CD14-positive monocyte (primary cell): ENCODE measurements at regions not wholly inside any gene's neighbourhood (a gene's known extent, or its start where the extent isn't known, plus 50 kb on each side); places are given as distances from the start of the nearest gene placed in this dataset.

ENCODE experiments used
- DNase-seq, 3 donors: peaks; one replicate each; pipeline ENCODE4 v3.0.0-alpha.2; 2011 to 2022
- H2AFZ ChIP-seq: 2 replicates; pipeline ENCODE4 v1.6.0; 2012; ENCODE audit warnings: mild to moderate bottlenecking, low read depth, low read length, inconsistent platforms; ENCODE audit not compliant: insufficient read depth, poor library complexity, severe bottlenecking
- H3K27ac ChIP-seq, 2 donors: 1 replicate in 1 of 2; 2 replicates in 1 of 2; pipeline ENCODE4 v1.5.1; 2012 to 2013; ENCODE audit warnings: low read length in 2 of 2, control low read depth in 1 of 2, inconsistent platforms in 1 of 2, low read depth in 1 of 2, mild to moderate bottlenecking in 1 of 2
- H3K27me3 ChIP-seq, 2 donors: one replicate each; pipeline versions ENCODE4 v1.6.0 to v1.6.1; 2011 to 2013; ENCODE audit warnings: low read length in 2 of 2; ENCODE audit not compliant: control insufficient read depth in 2 of 2, insufficient read depth in 2 of 2
- H3K36me3 ChIP-seq, 2 donors: replicated peaks in 1 of 2; 1 replicate in 1 of 2; 2 replicates in 1 of 2; pipeline versions ENCODE4 v1.5.1 to v1.6.1; 2012 to 2013; ENCODE audit warnings: low read length in 2 of 2, control low read depth in 1 of 2, inconsistent platforms in 1 of 2, mild to moderate bottlenecking in 1 of 2; ENCODE audit not compliant: insufficient read depth in 2 of 2, control insufficient read depth in 1 of 2
- H3K4me1 ChIP-seq, 2 donors: 1 replicate in 1 of 2; 2 replicates in 1 of 2; pipeline versions ENCODE4 v1.5.1 to v1.6.1; 2012 to 2013; ENCODE audit warnings: low read length in 2 of 2, control low read depth in 1 of 2, inconsistent platforms in 1 of 2, mild to moderate bottlenecking in 1 of 2, moderate library complexity in 1 of 2; ENCODE audit not compliant: insufficient read depth in 2 of 2, control insufficient read depth in 1 of 2
- H3K4me2 ChIP-seq: replicated peaks from 2 replicates; pipeline ENCODE3; 2012; ENCODE audit warnings: low read length, moderate library complexity, mild to moderate bottlenecking; ENCODE audit not compliant: poor library complexity, severe bottlenecking; ENCODE audit errors: extremely low read depth
- H3K4me3 ChIP-seq, 3 experiments: fragments of 200-600 bp in 1 of 3; sonication (generic) in 1 of 3; replicated peaks in 1 of 3; 1 replicate in 2 of 3; 2 replicates in 1 of 3; pipeline ENCODE4 v1.5.1; 2011 to 2013; ENCODE audit warnings: low read length in 3 of 3, mild to moderate bottlenecking in 3 of 3, control low read depth in 2 of 3, low read depth in 2 of 3, inconsistent platforms in 1 of 3, moderate library complexity in 1 of 3
- H3K79me2 ChIP-seq: 2 replicates; pipeline ENCODE4 v1.6.0; 2012; ENCODE audit warnings: mild to moderate bottlenecking, control low read depth, inconsistent platforms, low read length, moderate library complexity; ENCODE audit not compliant: insufficient read depth
- H3K9ac ChIP-seq: 2 replicates; pipeline ENCODE4 v1.6.0; 2017; ENCODE audit warnings: low read length, mild to moderate bottlenecking; ENCODE audit not compliant: insufficient read depth, poor library complexity, severe bottlenecking
- H3K9me3 ChIP-seq, 2 donors: replicated peaks in 1 of 2; 1 replicate in 1 of 2; 2 replicates in 1 of 2; pipeline versions ENCODE4 v1.5.1 to v1.6.1; 2012 to 2013; ENCODE audit warnings: low read length in 2 of 2, control low read depth in 1 of 2; ENCODE audit not compliant: control insufficient read depth in 1 of 2, insufficient read depth in 1 of 2
- H4K20me1 ChIP-seq: 2 replicates; pipeline ENCODE4 v1.6.0; 2012; ENCODE audit warnings: mild to moderate bottlenecking, low read length, control low read depth, moderate library complexity; ENCODE audit not compliant: insufficient read depth
- H3K27ac Mint-ChIP-seq, 7 donors: one replicate each; pipeline ENCODE4 v1.8.0; 2020; ENCODE audit warnings: mild to moderate bottlenecking in 7 of 7, mixed read lengths in 7 of 7, moderate library complexity in 6 of 7, inconsistent platforms in 2 of 7
- H3K27me3 Mint-ChIP-seq, 3 donors: one replicate each; pipeline ENCODE4 v1.8.0; 2021 to 2022; ENCODE audit warnings: low read depth in 3 of 3, mild to moderate bottlenecking in 3 of 3, mixed read lengths in 3 of 3, moderate library complexity in 3 of 3, inconsistent platforms in 1 of 3
- H3K36me3 Mint-ChIP-seq, 2 donors: one replicate each; pipeline ENCODE4 v1.8.0; 2020; ENCODE audit warnings: mixed read lengths in 2 of 2, inconsistent platforms in 1 of 2, mild to moderate bottlenecking in 1 of 2
- H3K4me1 Mint-ChIP-seq: one replicate; pipeline ENCODE4 v1.8.0; 2020; ENCODE audit warnings: mild to moderate bottlenecking, mixed read lengths
- H3K4me3 Mint-ChIP-seq, 2 donors: one replicate each; pipeline ENCODE4 v1.8.0; 2020; ENCODE audit warnings: mild to moderate bottlenecking in 2 of 2, mixed read lengths in 2 of 2, moderate library complexity in 1 of 2
- H3K9me3 Mint-ChIP-seq, 7 donors: one replicate each; pipeline ENCODE4 v1.8.0; 2020 to 2022; ENCODE audit warnings: mixed read lengths in 7 of 7, mild to moderate bottlenecking in 6 of 7, moderate library complexity in 6 of 7, inconsistent platforms in 2 of 7
- CTCF ChIP-seq: fragments of 200-600 bp; IDR thresholded peaks from one replicate; pipeline ENCODE4 v1.8.0; 2022; ENCODE audit warnings: antibody characterized with exemption, mild to moderate bottlenecking
- WGBS: methylation state at CpG from one replicate; pipeline ENCODE4 v1.1.5; 2013; ENCODE audit warnings: missing lambda C conversion rate; ENCODE audit not compliant: insufficient coverage; 5-methylcytosine and 5-hydroxymethylcytosine counted together
- intact Hi-C, 2 donors: fragments of 100-400 bp; cut with micrococcal nuclease; formaldehyde crosslinking; loops; one replicate each; pipeline versions ENCODE4 v1.15.0 to v1.15.1; 2023

- no peak for TF ChIP-seq CTCF
- Mint-ChIP-seq H3K4me3 (no peak overlapping the region), H3K27me3 (peaks cover 0 to 3% (median 1%) of the 10 kb centered on the region in 3 donors), H3K4me1 (peaks cover 3% of the 10 kb centered on the region), H3K27ac (no peak overlapping the region), H3K9me3 (peaks cover 0 to 7% (median 2%) of the 10 kb centered on the region in 7 donors), H3K36me3 (no peaks in the 10 kb centered on the region)
- H2AFZ ChIP-seq: no peak overlapping the region
- no peak overlapping the region for H3K9ac ChIP-seq
- WGBS: no CpG with 5 or more reads among the region's 2 CpGs
- no peaks in the 10 kb centered on the region for H3K79me2 ChIP-seq
- no peaks in the 10 kb centered on the region for H4K20me1 ChIP-seq
- H3K4me3 ChIP-seq: no peak overlapping the region
- no peak overlapping the region for H3K4me2 ChIP-seq
- intact Hi-C loops: no loop called here
- DNase-seq: no peak
- H3K27ac ChIP-seq: no peak overlapping the region
- H3K4me1 ChIP-seq: no peaks in the 10 kb centered on the region
- peaks cover 0 to 4% of the 10 kb centered on the region in 2 donors for H3K27me3 ChIP-seq
- no peaks in the 10 kb centered on the region for H3K9me3 ChIP-seq
- no peaks in the 10 kb centered on the region for H3K36me3 ChIP-seq
Observed at GRCh38 chr2:204037286-204037685, 100.7 kb downstream of the ICOS start.

DNA sequence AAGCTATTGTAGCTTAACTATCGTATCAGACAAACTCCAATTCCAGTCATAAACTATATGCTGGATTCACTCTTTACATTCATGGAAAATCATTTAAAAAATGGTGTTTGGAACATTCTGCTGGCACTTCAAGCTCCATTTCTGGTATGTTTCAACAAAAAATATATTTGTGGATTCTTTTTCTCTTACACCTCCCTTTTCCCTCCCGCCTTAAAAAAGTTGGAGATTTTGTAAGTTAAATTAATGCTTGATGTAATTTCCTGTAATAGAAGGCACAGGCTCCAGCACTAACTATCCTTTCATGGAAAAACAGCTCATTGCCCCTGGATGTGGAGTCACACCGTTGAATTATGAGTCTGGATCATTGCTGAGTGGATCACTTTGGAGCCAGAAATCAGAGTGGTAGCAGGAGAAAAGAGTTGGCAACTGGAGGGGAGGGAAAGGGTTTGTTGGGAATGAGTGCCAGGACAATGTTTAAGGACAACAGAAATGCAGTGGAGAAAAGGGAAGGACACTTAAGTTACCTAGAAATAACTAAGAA, 102.8 kb downstream of the ICOS start:
- H3K27ac Mint-ChIP-seq: no peak overlapping the region
- WGBS: 89% methylated on average over 1 of the region's 3 CpGs
- H3K79me2 ChIP-seq: no peaks in the 10 kb centered on the region
- intact Hi-C loops: no loop called here
- no peak overlapping the region for H2AFZ ChIP-seq
- peaks cover 0 to 7% (median 4%) of the 10 kb centered on the region in 7 donors for H3K9me3 Mint-ChIP-seq
- H3K9me3 ChIP-seq: no peaks in the 10 kb centered on the region
- no peaks in the 10 kb centered on the region for H3K36me3 ChIP-seq
- no peaks in the 10 kb centered on the region for H3K4me1 Mint-ChIP-seq
- no peak for DNase-seq
- H3K4me3 Mint-ChIP-seq: no peak overlapping the region
- H4K20me1 ChIP-seq: no peaks in the 10 kb centered on the region
- TF ChIP-seq CTCF: no peak
- peaks cover 0 to 4% of the 10 kb centered on the region in 2 donors for H3K27me3 ChIP-seq
- H3K4me2 ChIP-seq: no peak overlapping the region
- peaks cover 0 to 3% (median 1%) of the 10 kb centered on the region in 3 donors for H3K27me3 Mint-ChIP-seq
- no peaks in the 10 kb centered on the region for H3K4me1 ChIP-seq
- no peak overlapping the region for H3K9ac ChIP-seq
- H3K4me3 ChIP-seq: no peak overlapping the region
- no peak overlapping the region for H3K27ac ChIP-seq
- H3K36me3 Mint-ChIP-seq: no peaks in the 10 kb centered on the region
